NCI-H1930 (cell line): ENCODE measurements at regions not wholly inside any gene's neighbourhood (a gene's known extent, or its start where the extent isn't known, plus 50 kb on each side); places are given as distances from the start of the nearest gene placed in this dataset.
A peak's percentile ranks its signal among the peaks of the same experiment; 100 is the strongest.

Source experiments
- DNase-seq, 2 experiments: peaks; one replicate each; lab custom pipeline; 2025; lab: John Stamatoyannopoulos, UW

- peak in 1 of 2 experiments; percentile 6 for DNase-seq
Measured at GRCh38 chr5:72005671-72006070, 101.6 kb upstream of the MAP1B start.

- DNase-seq = no peak
Measured at GRCh38 chr5:72006361-72006760, 100.9 kb upstream of the MAP1B start.

- DNase-seq = no peak
Measured at GRCh38 chr5:72007336-72008111, 99.8 kb upstream of the MAP1B start.

- no peak for DNase-seq
Measured at GRCh38 chr5:72009280-72009679, 98.0 kb upstream of the MAP1B start.

GRCh38 chr5:72010430-72010829 lies 96.8 kb upstream of the MAP1B start:
- no peak for DNase-seq

- DNase-seq = no peak
Measured at GRCh38 chr5:72012906-72013305, 94.4 kb upstream of the MAP1B start.

- DNase-seq = peak; percentile 35 to 58
Measured at GRCh38 chr5:72013766-72014624, 93.3 kb upstream of the MAP1B start.

- peak; percentile 38 to 58 for DNase-seq
Measured at GRCh38 chr5:72015103-72015548, 92.1 kb upstream of the MAP1B start.

GRCh38 chr5:72018143-72018803 lies 89.0 kb upstream of the MAP1B start:
- no peak for DNase-seq

- no peak for DNase-seq
Measured at GRCh38 chr5:72020161-72020983, 86.9 kb upstream of the MAP1B start.

GRCh38 chr5:72021651-72022357 lies 85.5 kb upstream of the MAP1B start:
- DNase-seq = no peak

GRCh38 chr5:72028382-72028781 lies 78.9 kb upstream of the MAP1B start:
- DNase-seq = no peak

GRCh38 chr5:72030237-72030636 lies 77.0 kb upstream of the MAP1B start:
- no peak for DNase-seq

- no peak for DNase-seq
Measured at GRCh38 chr5:72032788-72033187, 74.5 kb upstream of the MAP1B start.

GRCh38 chr5:72034770-72035169 lies 72.5 kb upstream of the MAP1B start:
- DNase-seq = no peak

GRCh38 chr5:72035831-72036230 lies 71.4 kb upstream of the MAP1B start:
- no peak for DNase-seq

- DNase-seq = no peak
Measured at GRCh38 chr5:72036951-72037350, 70.3 kb upstream of the MAP1B start.

- no peak for DNase-seq
Measured at GRCh38 chr5:72040513-72040912, 66.8 kb upstream of the MAP1B start.

- DNase-seq = no peak
Measured at GRCh38 chr5:72041654-72042053, 65.6 kb upstream of the MAP1B start.

- DNase-seq = no peak
Measured at GRCh38 chr5:72042097-72042496, 65.2 kb upstream of the MAP1B start.

GRCh38 chr5:72045692-72046091 lies 61.6 kb upstream of the MAP1B start:
- no peak for DNase-seq
